ENCODE measurements at regions not wholly inside any gene's neighbourhood (a gene's known extent, or its start where the extent isn't known, plus 50 kb on each side); places are given as distances from the start of the nearest gene placed in this dataset.

DNA sequence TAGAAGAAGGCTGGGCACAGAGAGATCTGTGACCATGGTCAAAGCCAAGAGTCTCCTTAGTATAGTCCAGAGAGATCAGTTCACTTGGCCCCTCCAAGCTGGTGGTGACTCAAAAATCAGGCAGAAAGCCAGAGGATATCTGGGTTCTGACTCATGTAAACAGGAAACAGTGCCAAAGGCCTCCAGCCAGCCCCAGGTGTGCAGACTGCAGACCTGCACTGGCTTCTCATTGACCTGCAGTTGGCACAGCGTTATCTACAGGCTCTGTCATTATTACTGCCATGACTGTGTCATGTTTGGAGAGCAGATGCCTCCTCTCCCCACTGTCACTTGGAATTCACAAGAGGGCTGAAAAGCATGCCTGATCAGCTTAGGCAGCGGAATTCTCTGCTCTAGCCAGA is 295.7 kb upstream of the PRKD1 start:
- H3K9me3 ChIP-seq = no peaks in the 10 kb centered on the region
- DNase-seq (peak in 1 of 2 donors; percentile 74), ATAC-seq (ENCODE audit: low FRiP score in 2 of 2) (peak; percentile 71 to 90)
- no peaks in the 10 kb centered on the region for H3K27me3 ChIP-seq
- peak in 1 of 2 donors; percentile 29 for TF ChIP-seq POLR2AphosphoS5 (IDR thresholded peaks at IDR 0.05)
- no peak for TF ChIP-seq EP300 (IDR thresholded peaks at IDR 0.05)
- TF ChIP-seq POLR2A (IDR thresholded peaks at IDR 0.05) = no peak
- TF ChIP-seq CTCF (IDR thresholded peaks at IDR 0.05) = no peak
- no peaks in the 10 kb centered on the region for H3K36me3 ChIP-seq
- peak overlapping the region in 1 of 4 donors; percentile 24 for H3K27ac ChIP-seq
- 31 to 41% methylated on average over 1 to 2 of the region's 2 CpGs for WGBS, 2 donors
- no peak overlapping the region for H3K4me3 ChIP-seq
- H3K4me1 ChIP-seq = peaks cover 4 to 21% (median 9%) of the 10 kb centered on the region in 4 donors

- ATAC-seq (ENCODE audit: low FRiP score in 2 of 2) (peak in 1 of 2 donors; percentile 3), DNase-seq (no peak)
- no peaks in the 10 kb centered on the region for H3K36me3 ChIP-seq
- TF ChIP-seq CTCF (IDR thresholded peaks at IDR 0.05) = no peak
- no peak for TF ChIP-seq POLR2A (IDR thresholded peaks at IDR 0.05)
- no peak for TF ChIP-seq EP300 (IDR thresholded peaks at IDR 0.05)
- no peak for TF ChIP-seq POLR2AphosphoS5 (IDR thresholded peaks at IDR 0.05)
- 52% methylated on average over 3 of the region's 3 CpGs for WGBS, 2 donors
- no peaks in the 10 kb centered on the region for H3K9me3 ChIP-seq
- peaks cover 4 to 21% (median 9%) of the 10 kb centered on the region in 4 donors for H3K4me1 ChIP-seq
- H3K27ac ChIP-seq = peak overlapping the region in 1 of 4 donors; percentile 31
- H3K4me3 ChIP-seq = no peak overlapping the region
- H3K27me3 ChIP-seq = no peaks in the 10 kb centered on the region
Observed at GRCh38 chr14:30223966-30224365, 296.3 kb upstream of the PRKD1 start.

DNA sequence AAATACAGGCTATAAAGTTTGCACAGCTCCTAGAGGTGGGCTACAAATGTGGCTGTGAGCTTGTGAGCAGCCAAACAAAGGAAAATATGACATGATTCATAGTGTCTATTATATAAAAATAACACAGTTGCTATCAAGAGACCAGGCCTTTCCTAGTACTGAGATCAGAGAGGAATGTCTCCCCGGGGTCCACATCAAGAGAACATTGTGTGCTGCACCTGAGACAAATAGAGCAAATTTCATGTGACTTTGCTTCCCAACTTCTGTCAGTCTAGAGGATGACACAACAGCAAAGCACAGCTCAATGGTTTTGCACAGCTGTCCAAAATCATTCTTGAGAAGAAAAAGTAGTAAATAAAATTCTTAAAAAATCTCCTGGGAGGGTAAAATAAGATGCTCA is 297.5 kb upstream of the PRKD1 start:
- Histone ChIP-seq H3K27ac (no peak overlapping the region), H3K27me3 (no peaks in the 10 kb centered on the region), H3K4me3 (no peak overlapping the region), H3K36me3 (no peaks in the 10 kb centered on the region), H3K4me1 (peaks cover 4 to 21% (median 9%) of the 10 kb centered on the region in 4 donors), H3K9me3 (no peaks in the 10 kb centered on the region)
- TF ChIP-seq EP300 (IDR thresholded peaks at IDR 0.05) = no peak
- no peak for TF ChIP-seq POLR2A (IDR thresholded peaks at IDR 0.05)
- TF ChIP-seq POLR2AphosphoS5 (IDR thresholded peaks at IDR 0.05) = no peak
- no peak for TF ChIP-seq CTCF (IDR thresholded peaks at IDR 0.05)
- WGBS, 2 donors = 55 to 66% methylated on average over 1 of the region's 1 CpG
- no peak for DNase-seq
- peak in 1 of 2 donors; percentile 34 for ATAC-seq (ENCODE audit: low FRiP score in 2 of 2)

DNA sequence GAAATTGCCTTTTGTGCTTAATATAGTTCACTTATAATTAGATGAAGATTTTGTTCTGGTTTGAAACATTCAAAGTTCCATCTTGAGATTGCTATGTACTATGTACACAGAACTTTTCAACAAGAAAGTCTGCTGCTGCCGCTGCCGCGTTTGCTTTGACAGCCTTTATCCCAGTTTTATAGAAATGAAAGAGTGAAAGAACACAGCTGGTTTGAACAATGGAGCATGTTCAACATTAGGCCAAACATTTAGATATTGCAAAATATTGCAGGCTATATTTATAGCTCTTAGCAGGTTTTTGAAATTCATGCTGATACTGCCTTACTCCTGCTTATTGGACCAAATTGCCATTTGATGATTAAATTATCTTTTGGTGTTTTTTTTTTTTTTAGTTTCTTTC is 299.8 kb upstream of the PRKD1 start:
- no peak overlapping the region for H3K4me3 ChIP-seq
- 47 to 55% methylated on average over 3 of the region's 3 CpGs for WGBS, 2 donors
- DNase-seq = no peak
- H3K9me3 ChIP-seq = no peaks in the 10 kb centered on the region
- H3K36me3 ChIP-seq = no peaks in the 10 kb centered on the region
- TF ChIP-seq POLR2A (IDR thresholded peaks at IDR 0.05) = no peak
- TF ChIP-seq CTCF (IDR thresholded peaks at IDR 0.05) = no peak
- TF ChIP-seq EP300 (IDR thresholded peaks at IDR 0.05) = no peak
- no peak for TF ChIP-seq POLR2AphosphoS5 (IDR thresholded peaks at IDR 0.05)
- H3K27me3 ChIP-seq = no peaks in the 10 kb centered on the region
- no peak overlapping the region for H3K27ac ChIP-seq
- ATAC-seq (ENCODE audit: low FRiP score in 2 of 2) = no peak
- H3K4me1 ChIP-seq = peaks cover 0 to 21% (median 8%) of the 10 kb centered on the region in 4 donors

- H3K4me1 ChIP-seq = peaks cover 0 to 19% (median 6%) of the 10 kb centered on the region in 4 donors
- 17 to 45% methylated on average over 2 of the region's 2 CpGs for WGBS, 2 donors
- TF ChIP-seq CTCF (IDR thresholded peaks at IDR 0.05) (no peak), POLR2AphosphoS5 (IDR thresholded peaks at IDR 0.05) (no peak), EP300 (IDR thresholded peaks at IDR 0.05) (no peak), POLR2A (IDR thresholded peaks at IDR 0.05) (no peak)
- no peak overlapping the region for H3K4me3 ChIP-seq
- peak in 1 of 2 donors; percentile 63 for ATAC-seq (ENCODE audit: low FRiP score in 2 of 2)
- peak overlapping the region in 1 of 4 donors; percentile 9 for H3K27ac ChIP-seq
- DNase-seq = no peak
- no peaks in the 10 kb centered on the region for H3K27me3 ChIP-seq
- H3K36me3 ChIP-seq = no peaks in the 10 kb centered on the region
- no peaks in the 10 kb centered on the region for H3K9me3 ChIP-seq
Observed at GRCh38 chr14:30227876-30228275, 300.2 kb upstream of the PRKD1 start.

Data from upper lobe of left lung (tissue), 6 donors.